ENCODE measurements at regions not wholly inside any gene's neighbourhood (a gene's known extent, or its start where the extent isn't known, plus 50 kb on each side); places are given as distances from the start of the nearest gene placed in this dataset.

DNA sequence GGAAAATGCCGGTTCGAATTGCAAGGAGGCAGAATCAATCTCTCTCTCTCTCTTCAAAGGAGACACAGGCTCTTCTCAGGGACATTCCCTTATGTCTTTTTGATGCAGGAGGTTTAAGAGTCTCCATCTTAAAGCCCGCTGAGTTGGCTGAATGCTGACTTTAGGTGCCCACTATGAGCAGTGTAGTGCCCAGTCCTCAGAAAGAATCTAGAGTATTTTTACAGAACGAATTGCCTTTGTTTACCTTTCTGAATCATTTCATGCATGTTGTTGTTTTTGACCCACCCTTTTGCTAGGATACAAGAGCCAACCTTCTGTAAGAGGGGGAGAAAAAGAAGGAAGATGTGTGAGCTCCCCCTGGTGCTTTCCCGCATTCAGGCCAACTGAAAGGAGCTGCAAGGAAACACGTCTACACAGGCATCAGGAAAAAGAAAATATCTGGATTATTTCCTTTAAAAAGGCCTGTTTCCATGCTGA lies 193.5 kb upstream of the TCF4 start:
- peak; percentile 83 for DNase-seq (ENCODE audit: low read depth)

DNA sequence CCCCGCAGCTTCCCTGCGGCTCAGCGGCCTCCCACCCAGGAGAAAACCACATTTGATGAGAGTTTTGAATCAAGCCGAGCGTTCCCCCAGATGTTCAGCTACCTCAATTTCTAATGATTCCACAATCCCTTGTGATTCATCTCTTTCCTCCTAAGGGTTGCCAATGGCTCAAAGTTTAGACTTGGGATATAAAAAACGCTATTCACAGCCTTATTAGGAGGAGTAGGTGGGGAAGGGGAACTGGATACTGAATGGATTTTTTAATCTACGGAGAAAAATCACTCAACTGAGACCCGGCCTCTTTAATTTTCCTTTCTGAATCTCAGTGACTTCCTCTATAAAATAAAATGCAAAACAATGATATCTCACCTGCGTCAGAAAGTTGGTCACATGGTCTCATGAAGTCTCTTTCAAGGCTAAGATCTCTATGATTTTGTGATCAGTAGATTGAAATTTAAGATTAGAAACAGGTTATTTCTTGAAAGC lies 192.6 kb upstream of the TCF4 start:
- DNase-seq (ENCODE audit: low read depth), result peak; percentile 58

DNA sequence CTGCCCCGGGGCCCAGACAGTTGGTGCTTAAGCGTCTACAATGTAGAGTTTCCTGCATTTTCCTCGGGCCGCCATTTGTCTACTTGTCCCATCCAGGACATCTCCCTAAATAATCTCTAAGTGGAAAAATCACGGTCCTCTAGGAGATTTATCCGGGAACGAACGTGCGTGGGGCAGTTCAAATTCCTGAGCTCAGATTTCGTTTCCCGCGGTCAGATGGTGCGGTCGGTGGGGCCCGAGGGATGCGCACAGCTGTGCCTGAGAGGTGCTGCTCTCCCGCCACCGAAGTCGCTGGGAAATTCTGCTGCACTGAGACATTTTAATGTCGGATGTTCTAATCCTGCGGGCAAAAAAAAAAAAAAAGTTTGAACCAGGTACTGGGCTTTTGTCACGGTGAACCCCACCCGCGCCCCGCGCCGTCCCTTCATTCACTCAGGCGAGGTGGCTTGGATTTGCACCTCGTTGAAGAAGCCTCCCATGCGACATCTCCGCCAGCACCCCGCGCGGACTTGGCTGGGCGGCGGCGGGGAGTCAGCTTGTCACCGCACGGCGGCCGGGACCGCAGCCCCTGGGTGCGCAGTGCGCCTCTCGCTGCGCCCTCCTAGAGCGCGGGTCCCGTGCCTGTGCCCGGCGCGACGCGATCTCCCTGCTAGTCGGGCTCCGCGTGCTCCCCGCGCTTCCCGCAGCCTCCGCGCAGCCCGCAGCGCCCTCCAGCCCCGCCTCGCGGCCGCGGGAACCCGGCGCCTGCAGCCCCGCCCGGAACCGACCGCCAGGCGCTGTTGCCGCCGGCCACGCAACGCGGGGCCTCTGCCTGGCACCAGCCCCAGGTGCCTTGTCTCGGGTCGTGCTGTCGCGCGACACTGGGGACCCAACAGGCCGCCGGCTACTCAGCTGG lies 191.9 kb upstream of the TCF4 start:
- DNase-seq (ENCODE audit: low read depth), result peak; percentile 68

- DNase-seq (ENCODE audit: low read depth), result peak; percentile 66
Observed at GRCh38 chr18:55778788-55779690, 191.0 kb upstream of the TCF4 start.

- peak; percentile 30 for DNase-seq (ENCODE audit: low read depth)
Observed at GRCh38 chr18:55777666-55778304, 189.8 kb upstream of the TCF4 start.

DNA sequence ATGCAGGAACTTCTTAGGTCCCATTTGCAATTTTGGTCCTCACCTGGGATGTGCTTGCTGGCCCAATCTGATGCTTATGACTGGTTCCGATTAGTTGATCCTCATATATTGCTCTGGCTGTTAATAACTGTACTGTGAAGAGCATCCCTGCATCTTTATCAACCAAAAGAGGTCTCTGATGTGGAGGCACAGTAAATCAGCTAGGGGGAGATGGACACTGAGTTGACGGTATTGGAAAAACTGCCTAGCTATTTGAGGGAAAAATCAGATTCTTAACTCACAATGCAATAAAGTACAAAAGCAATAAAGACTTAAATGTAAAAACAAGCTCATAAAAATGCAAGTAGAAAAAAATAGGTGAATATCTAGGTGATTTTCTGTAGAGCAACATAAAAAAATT lies 188.0 kb upstream of the TCF4 start:
- no peak for DNase-seq (ENCODE audit: low read depth)

GRCh38 chr18:55774505-55774904 lies 186.5 kb upstream of the TCF4 start:
- no peak for DNase-seq (ENCODE audit: low read depth)

GRCh38 chr18:55768255-55768654 lies 180.3 kb upstream of the TCF4 start:
- DNase-seq (ENCODE audit: low read depth), result peak; percentile 70

- DNase-seq (ENCODE audit: low read depth), result no peak
Observed at GRCh38 chr18:55764386-55764785, 176.4 kb upstream of the TCF4 start.

GRCh38 chr18:55763805-55764204 lies 175.8 kb upstream of the TCF4 start:
- DNase-seq (ENCODE audit: low read depth), result no peak

DNA sequence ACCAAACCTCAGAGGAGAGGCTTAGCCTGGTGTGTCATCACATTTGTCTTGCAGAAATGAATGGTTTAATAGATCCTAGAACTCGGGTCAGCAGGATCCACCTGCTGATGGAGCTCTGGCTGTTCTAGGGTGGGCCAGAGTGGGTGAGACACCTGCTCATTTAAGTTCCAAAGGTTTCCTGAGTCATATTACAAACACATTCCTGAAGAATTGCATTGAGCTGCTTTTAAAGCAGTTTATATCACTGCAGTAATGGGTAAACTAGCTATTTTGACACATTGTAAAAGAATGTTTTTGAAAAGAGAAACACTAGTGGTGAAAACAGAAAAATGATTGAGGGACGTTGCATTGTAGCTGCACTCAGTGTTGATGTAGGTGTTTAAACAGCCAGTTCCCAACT lies 175.3 kb upstream of the TCF4 start:
- peak; percentile 78 for DNase-seq (ENCODE audit: low read depth)

DNA sequence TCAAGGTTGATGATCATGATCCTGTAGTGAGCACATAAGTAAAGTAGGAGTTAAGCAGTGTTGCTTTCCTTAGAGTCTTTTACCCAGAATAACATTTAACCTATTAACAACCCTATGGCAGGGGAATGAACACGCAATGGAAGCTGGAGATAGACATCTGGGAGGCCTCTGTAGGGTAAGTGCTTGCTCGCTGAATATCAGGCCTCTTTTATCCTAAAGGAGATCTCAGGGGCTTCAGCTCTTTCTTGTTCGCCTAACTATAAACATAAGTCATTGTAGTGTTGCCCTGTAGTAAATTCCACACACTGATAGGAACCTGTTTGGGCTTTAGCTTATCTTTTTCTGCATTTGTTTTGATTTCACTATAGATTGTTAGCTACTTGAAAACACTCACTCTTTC lies 174.4 kb upstream of the TCF4 start:
- no peak for DNase-seq (ENCODE audit: low read depth)

DNA sequence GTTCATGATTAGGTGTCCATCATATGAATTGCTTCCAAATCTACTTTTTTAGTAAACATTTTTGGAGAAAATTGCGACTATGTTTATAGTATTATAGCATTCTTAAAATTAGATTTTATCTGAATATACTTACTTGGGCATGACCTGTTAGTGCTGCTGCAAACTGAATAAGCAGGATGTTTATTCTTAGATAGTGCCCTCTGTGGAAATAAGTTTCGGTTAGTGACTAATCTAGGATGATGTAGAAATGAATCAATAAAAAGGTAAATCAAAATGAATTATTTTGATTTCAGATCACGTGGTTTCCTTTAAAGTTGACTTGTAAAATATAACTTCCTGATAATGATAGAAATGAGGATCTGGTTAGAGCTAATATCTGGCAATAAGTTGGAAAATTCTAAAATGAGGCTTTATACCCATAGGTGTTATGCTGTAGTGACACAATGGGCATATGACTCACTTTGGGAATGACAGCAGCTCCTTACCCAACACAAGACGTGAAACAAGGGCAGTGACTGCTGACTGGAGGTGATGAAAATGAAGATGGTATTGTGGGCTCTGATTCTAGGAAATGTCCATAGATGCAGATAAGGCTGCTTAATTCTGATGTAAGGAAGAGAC lies 165.8 kb upstream of the TCF4 start:
- peak; percentile 80 for DNase-seq (ENCODE audit: low read depth)

DNA sequence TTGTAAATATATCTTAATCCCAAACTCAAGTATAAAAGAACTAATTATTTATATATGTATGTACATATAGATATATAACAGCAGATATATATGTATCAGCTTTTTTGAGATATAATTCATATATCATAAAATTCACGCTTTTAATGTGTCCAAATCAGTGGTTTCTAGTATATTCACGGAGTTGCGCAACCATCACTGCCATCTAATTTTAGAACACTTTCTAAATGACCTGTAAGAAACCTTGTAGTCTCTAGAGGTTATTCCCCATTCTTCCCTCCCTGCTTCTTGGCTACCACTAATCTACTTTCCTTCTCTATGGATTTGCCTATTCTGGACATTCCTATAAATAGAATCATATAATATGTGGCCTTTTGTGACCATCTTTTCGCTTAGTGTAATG lies 163.5 kb upstream of the TCF4 start:
- no peak for DNase-seq (ENCODE audit: low read depth)

DNA sequence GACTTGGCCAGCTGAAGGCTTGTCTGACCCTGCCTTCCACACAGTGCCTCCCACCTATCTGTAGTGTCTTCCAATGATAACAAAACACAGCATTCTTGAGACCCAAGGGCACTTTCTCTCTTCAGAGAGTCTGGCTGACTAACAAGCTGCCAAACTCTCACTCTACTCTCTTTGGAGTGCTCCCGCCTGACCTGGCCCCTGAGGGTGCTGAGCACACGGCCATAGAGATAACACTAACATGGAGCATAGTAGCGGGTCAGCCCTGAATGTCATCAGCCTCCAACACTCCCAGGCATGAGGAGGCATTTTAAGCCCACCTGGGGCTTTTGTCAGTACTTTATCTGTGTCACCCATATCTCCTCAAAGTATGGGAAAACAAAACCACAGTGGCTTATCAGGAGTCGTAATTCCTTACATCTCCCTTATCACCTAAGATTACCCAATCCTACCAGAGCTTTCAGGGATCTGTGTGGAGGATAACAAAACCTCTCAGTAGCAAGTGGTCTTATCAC lies 160.3 kb upstream of the TCF4 start:
- no peak for DNase-seq (ENCODE audit: low read depth)

GRCh38 chr18:55744206-55744605 lies 156.2 kb upstream of the TCF4 start:
- peak; percentile 7 for DNase-seq (ENCODE audit: low read depth)

- DNase-seq (ENCODE audit: low read depth), result no peak
Observed at GRCh38 chr18:55743736-55744135, 155.7 kb upstream of the TCF4 start.

DNA sequence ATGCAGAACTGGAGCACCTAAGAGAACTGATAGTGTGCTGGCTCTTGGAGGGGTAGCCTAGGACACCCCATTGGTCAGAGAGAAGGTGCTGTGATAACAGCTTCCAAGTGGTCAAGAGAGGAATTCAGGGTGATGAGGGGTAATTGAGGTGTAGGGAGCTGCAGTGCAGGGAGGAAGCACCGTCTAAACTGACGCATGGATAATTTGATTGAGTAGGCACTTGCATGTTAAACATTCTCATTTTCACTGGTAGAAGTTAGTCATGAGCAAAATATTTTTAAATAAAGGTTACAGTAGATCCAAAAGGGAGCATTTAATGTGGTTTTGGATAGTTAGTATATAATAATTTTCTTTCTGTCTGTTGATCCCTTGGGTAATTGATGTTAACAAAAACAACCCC lies 155.1 kb upstream of the TCF4 start:
- peak; percentile 38 for DNase-seq (ENCODE audit: low read depth)

DNA sequence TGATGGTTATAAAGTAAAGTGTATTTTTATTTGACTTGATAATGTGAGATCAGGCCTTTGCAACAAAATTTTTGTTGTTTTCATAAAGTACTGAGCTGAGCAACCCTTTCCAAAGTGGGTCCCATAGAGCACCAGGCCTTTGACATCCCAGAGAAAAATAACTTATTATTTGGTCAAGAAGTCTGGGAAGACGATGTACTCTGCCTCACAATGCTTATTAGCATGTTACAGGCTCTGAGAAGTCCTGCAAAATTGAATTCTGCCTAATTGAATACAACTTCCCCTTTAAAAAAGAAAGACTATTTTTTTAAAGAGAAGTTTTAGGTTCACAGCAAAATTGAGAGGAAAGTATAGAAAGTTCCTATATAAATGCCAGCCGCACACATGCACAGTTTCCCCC lies 151.5 kb upstream of the TCF4 start:
- no peak for DNase-seq (ENCODE audit: low read depth)

DNA sequence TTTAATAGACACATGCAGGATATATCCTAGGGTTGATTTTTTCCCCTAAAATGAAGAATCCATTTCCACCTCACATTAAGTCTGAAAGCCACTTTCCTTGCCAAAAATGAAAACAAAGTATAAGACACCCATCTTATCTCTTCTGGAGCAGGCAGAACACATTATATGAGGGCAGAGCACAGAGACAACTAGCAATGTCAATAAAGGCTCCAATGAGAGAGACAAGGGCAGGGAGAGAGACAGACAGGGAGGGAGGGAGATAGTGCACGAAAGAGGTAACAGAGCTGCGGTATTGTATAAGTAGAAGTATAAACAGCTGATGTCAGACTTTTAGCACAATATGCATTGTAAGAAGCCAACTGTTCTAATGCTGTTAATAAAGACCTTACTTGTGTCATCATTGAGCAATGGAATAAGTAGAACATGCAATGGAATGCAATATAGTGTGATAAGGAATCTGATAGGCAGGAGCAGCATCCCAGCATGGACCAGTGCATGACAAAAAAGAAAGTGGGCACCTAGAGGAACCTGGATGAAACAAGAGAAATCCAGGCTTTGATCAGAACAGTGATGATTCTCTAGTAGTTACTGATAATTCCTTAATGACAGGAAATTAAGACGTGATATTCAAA lies 150.6 kb upstream of the TCF4 start:
- no peak for DNase-seq (ENCODE audit: low read depth)

All from M059J (cell line).